ENCODE measurements at regions not wholly inside any gene's neighbourhood (a gene's known extent, or its start where the extent isn't known, plus 50 kb on each side); places are given as distances from the start of the nearest gene placed in this dataset.

DNA sequence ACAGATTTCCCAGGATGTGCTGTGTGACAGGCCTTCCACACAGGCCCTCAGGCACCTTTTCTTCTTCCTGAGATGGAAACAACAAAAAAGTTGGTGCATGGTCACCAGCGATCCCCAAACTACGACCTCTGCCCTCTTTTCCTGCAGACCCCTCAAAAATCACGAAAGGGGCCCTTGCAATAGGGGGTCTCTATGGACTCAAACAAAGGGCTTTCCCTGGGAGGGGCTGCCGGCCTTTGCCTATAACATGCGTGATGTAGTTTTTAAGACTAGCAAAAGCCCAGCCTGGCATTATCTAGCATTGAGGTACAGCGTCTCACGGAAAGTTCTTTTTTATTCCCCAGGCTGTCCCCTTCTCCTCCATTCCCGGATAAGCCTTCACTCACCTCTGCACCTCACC is 71.2 kb downstream of the DIO3 start (continued):
- no peak for TF ChIP-seq KDM4A (IDR thresholded peaks at IDR 0.05; ENCODE audit: low read depth, low read length, severe bottlenecking)
- TF ChIP-seq JUND (IDR thresholded peaks at IDR 0.05; ENCODE audit: low read length), result no peak
- no peak for TF ChIP-seq RAD21 (IDR thresholded peaks at IDR 0.05 in 1 of 2, conservative IDR thresholded peaks at IDR 0.05 in 1 of 2; ENCODE audit: low read depth in 2 of 2, low read length in 2 of 2)
- TF ChIP-seq SRF (IDR thresholded peaks at IDR 0.05; ENCODE audit: low read depth, low read length), result no peak
